H1 (cell line): ENCODE measurements at regions not wholly inside any gene's neighbourhood (a gene's known extent, or its start where the extent isn't known, plus 50 kb on each side); places are given as distances from the start of the nearest gene placed in this dataset.

Source experiments
- CTCF ChIA-PET: fragments of 300-600 bp; sonication (Branson Sonifier 250); formaldehyde crosslinking; loops from one replicate; lab custom pipeline; 2021; ENCODE audit not compliant: partially characterized antibody; lab: Charles Lee
- POLR2A ChIA-PET: fragments of 300-600 bp; sonication (Branson Sonifier 250); formaldehyde crosslinking; loops from one replicate; lab custom pipeline; 2021; ENCODE audit warnings: inconsistent platforms; ENCODE audit not compliant: partially characterized antibody; lab: Charles Lee
- DNase-seq, 2 experiments: peaks; one replicate each; pipeline versions ENCODE4 v3.0.0 to v3.0.0-alpha.2; 2010 to 2022; ENCODE audit warnings: low spot score in 2 of 2, low read depth in 1 of 2, mixed read lengths in 1 of 2
- FAIRE-seq: peaks from 2 replicates; lab custom pipeline; 2011; peaks lifted over from hg19 to GRCh38; lab: Jason Lieb, UNC
- H2AFZ ChIP-seq: 2 replicates; pipeline ENCODE4 v1.8.1; 2012; ENCODE audit warnings: low read length, inconsistent platforms
- H2AK5ac ChIP-seq: 2 replicates; pipeline ENCODE4 v1.6.1; 2013; ENCODE audit warnings: low read depth, low read length
- H2BK120ac ChIP-seq: replicated peaks from 2 replicates; pipeline ENCODE3; 2013; ENCODE audit warnings: low read depth, low read length, inconsistent platforms
- H2BK12ac ChIP-seq: 2 replicates; pipeline ENCODE4 v1.6.1; 2013; ENCODE audit warnings: low read depth, low read length
- H2BK15ac ChIP-seq: 2 replicates; pipeline ENCODE4 v1.6.1; 2013; ENCODE audit warnings: low read length
- H2BK20ac ChIP-seq: 2 replicates; pipeline ENCODE4 v1.6.1; 2013; ENCODE audit warnings: low read length
- H2BK5ac ChIP-seq: 2 replicates; pipeline ENCODE4 v1.6.1; 2013; ENCODE audit warnings: low read depth, low read length
- H3K14ac ChIP-seq: 2 replicates; pipeline ENCODE4 v1.6.1; 2013; ENCODE audit warnings: inconsistent platforms; ENCODE audit not compliant: insufficient read length
- H3K18ac ChIP-seq: 2 replicates; pipeline ENCODE4 v1.6.1; 2013; ENCODE audit warnings: low read length; ENCODE audit errors: extremely low read depth
- H3K23ac ChIP-seq: 2 replicates; pipeline ENCODE4 v1.6.1; 2013; ENCODE audit warnings: inconsistent platforms; ENCODE audit not compliant: insufficient read length
- H3K23me2 ChIP-seq: 2 replicates; pipeline ENCODE4 v1.6.1; 2013; ENCODE audit warnings: low read depth, low read length
- H3K27ac ChIP-seq: 2 replicates; pipeline ENCODE4 v1.6.1; 2011; ENCODE audit warnings: low read depth, low read length, inconsistent platforms
- H3K27me3 ChIP-seq, 4 experiments: replicated peaks in 1 of 4; 1 replicate in 1 of 4; 2 replicates in 3 of 4; pipeline versions ENCODE4 v1.6.1 to v1.8.1; 2011 to 2013; ENCODE audit warnings: low read length in 3 of 4, mild to moderate bottlenecking in 3 of 4, inconsistent platforms in 2 of 4, mixed read lengths in 2 of 4, moderate library complexity in 1 of 4; ENCODE audit not compliant: control insufficient read depth in 3 of 4, insufficient read depth in 3 of 4; ENCODE audit errors: extremely low read depth in 1 of 4
- H3K36me3 ChIP-seq, 4 experiments: 2 replicates each; pipeline versions ENCODE4 v1.6.1 to v1.8.1; 2011 to 2013; ENCODE audit warnings: mild to moderate bottlenecking in 4 of 4, low read length in 3 of 4, moderate library complexity in 2 of 4, control low read depth in 1 of 4, inconsistent platforms in 1 of 4; ENCODE audit not compliant: insufficient read depth in 4 of 4, control insufficient read depth in 2 of 4
- H3K4ac ChIP-seq: replicated peaks from 2 replicates; pipeline ENCODE3; 2013; ENCODE audit warnings: low read length, low read depth, mixed read lengths, inconsistent platforms; ENCODE audit not compliant: insufficient read length
- H3K4me1 ChIP-seq, 4 experiments: replicated peaks in 1 of 4; 1 replicate in 1 of 4; 2 replicates in 3 of 4; pipeline versions ENCODE4 v1.6.1 to v1.8.1; 2011 to 2013; ENCODE audit warnings: low read length in 3 of 4, inconsistent platforms in 2 of 4, mixed read lengths in 1 of 4; ENCODE audit not compliant: insufficient read depth in 4 of 4, control insufficient read depth in 3 of 4
- H3K4me2 ChIP-seq, 2 experiments: 2 replicates each; pipeline versions ENCODE4 v1.6.1 to v1.8.1; 2011 to 2013; ENCODE audit warnings: low read depth in 2 of 2, low read length in 2 of 2, control low read depth in 1 of 2, inconsistent platforms in 1 of 2, mild to moderate bottlenecking in 1 of 2; ENCODE audit not compliant: insufficient read depth in 1 of 2
- H3K4me3 ChIP-seq, 4 experiments: fragments of 200-600, 300-600 bp in 1 of 4; sonication (generic), shearing (Covaris generic), sonication (Bioruptor Twin) in 1 of 4; 2 replicates each; pipeline versions ENCODE4 v1.5.1 to v1.8.1; 2011 to 2016; ENCODE audit warnings: low read length in 4 of 4, low read depth in 3 of 4, control low read depth in 2 of 4, inconsistent platforms in 2 of 4, mild to moderate bottlenecking in 2 of 4, mixed read lengths in 1 of 4, moderate library complexity in 1 of 4; ENCODE audit not compliant: insufficient read depth in 2 of 4; ENCODE audit errors: extremely low read depth in 1 of 4
- H3K56ac ChIP-seq: replicated peaks from 2 replicates; pipeline ENCODE3; 2013; ENCODE audit warnings: low read depth, mild to moderate bottlenecking, mixed read lengths, low read length, inconsistent platforms; ENCODE audit not compliant: insufficient read length
- H3K79me1 ChIP-seq: 2 replicates; pipeline ENCODE4 v1.6.1; 2013; ENCODE audit warnings: low read depth, low read length, control low read depth
- H3K79me2 ChIP-seq, 2 experiments: 2 replicates each; pipeline versions ENCODE4 v1.6.1 to v1.8.1; 2012 to 2013; ENCODE audit warnings: low read length in 2 of 2, mild to moderate bottlenecking in 2 of 2, inconsistent platforms in 1 of 2; ENCODE audit not compliant: insufficient read depth in 2 of 2, control insufficient read depth in 1 of 2
- H3K9ac ChIP-seq, 4 experiments: replicated peaks in 1 of 4; 1 replicate in 1 of 4; 2 replicates in 3 of 4; pipeline versions ENCODE4 v1.6.1 to v1.8.1; 2011 to 2013; ENCODE audit warnings: low read depth in 3 of 4, low read length in 3 of 4, control low read depth in 2 of 4, mild to moderate bottlenecking in 2 of 4, moderate library complexity in 2 of 4, inconsistent platforms in 1 of 4; ENCODE audit errors: extremely low read depth in 1 of 4
- H3K9me3 ChIP-seq, 2 experiments: 2 replicates each; pipeline versions ENCODE4 v1.6.1 to v1.8.1; 2012 to 2013; ENCODE audit warnings: mild to moderate bottlenecking in 2 of 2, moderate library complexity in 2 of 2, control low read depth in 1 of 2, inconsistent platforms in 1 of 2, low read depth in 1 of 2, low read length in 1 of 2, mixed read lengths in 1 of 2; ENCODE audit not compliant: insufficient read depth in 2 of 2
- H4K20me1 ChIP-seq, 2 experiments: replicated peaks in 1 of 2; 2 replicates each; pipeline versions ENCODE3 to v1.8.1; 2011 to 2013; ENCODE audit warnings: inconsistent platforms in 2 of 2, low read length in 2 of 2, mild to moderate bottlenecking in 1 of 2; ENCODE audit not compliant: insufficient read depth in 2 of 2, control insufficient read depth in 1 of 2
- H4K5ac ChIP-seq: 2 replicates; pipeline ENCODE4 v1.6.1; 2013; ENCODE audit warnings: low read length, low read depth, mixed read lengths, inconsistent platforms; ENCODE audit not compliant: insufficient read length
- H4K8ac ChIP-seq: 2 replicates; pipeline ENCODE4 v1.8.0; 2013; ENCODE audit warnings: mild to moderate bottlenecking, moderate library complexity, low read length, inconsistent platforms; ENCODE audit not compliant: insufficient read depth; ENCODE audit errors: extremely low read depth
- H4K91ac ChIP-seq: replicated peaks from 2 replicates; pipeline ENCODE3; 2013; ENCODE audit warnings: low read length, mixed read lengths, inconsistent platforms; ENCODE audit not compliant: insufficient read length
- BCL11A ChIP-seq, 2 experiments: IDR thresholded peaks; one replicate each; pipeline ENCODE4 v1.6.1; 2011; ENCODE audit warnings: low read depth in 2 of 2, low read length in 2 of 2, mild to moderate bottlenecking in 2 of 2
- CBX8 ChIP-seq: fragments of 300-800, 300-1000 bp; sonication (generic); IDR thresholded peaks from 2 replicates; pipeline ENCODE4 v1.7.1; 2016; ENCODE audit warnings: low read depth, low read length, borderline replicate concordance
- CHD1 ChIP-seq: IDR thresholded peaks from 2 replicates; pipeline ENCODE4 v1.6.1; 2012; ENCODE audit warnings: low read depth, low read length, improper control_type of control experiment
- E2F6 ChIP-seq: IDR thresholded peaks from 2 replicates; pipeline ENCODE4 v1.6.1; 2012; ENCODE audit warnings: inconsistent platforms
- GTF2F1 ChIP-seq: IDR thresholded peaks from 2 replicates; pipeline ENCODE4 v1.6.1; 2012; ENCODE audit warnings: low read depth, low read length, improper control_type of control experiment, borderline replicate concordance
- KDM5A ChIP-seq: fragments of 200-600 bp; IDR thresholded peaks from 2 replicates; pipeline ENCODE4 v1.7.1; 2012; ENCODE audit warnings: mild to moderate bottlenecking, low read length, inconsistent platforms, mixed read lengths
- PHF8 ChIP-seq: fragments of 200-600 bp; sonication (generic); conservative IDR thresholded peaks from 2 replicates; pipeline ENCODE4 v1.7.1; 2012; ENCODE audit warnings: low read depth, mild to moderate bottlenecking, inconsistent platforms, low read length, moderate library complexity
- RXRA ChIP-seq: IDR thresholded peaks from 2 replicates; pipeline ENCODE4 v1.6.1; 2011; ENCODE audit warnings: low read depth, mild to moderate bottlenecking, low read length, moderate library complexity; ENCODE audit not compliant: insufficient read depth
- YY1 ChIP-seq: IDR thresholded peaks from 2 replicates; pipeline ENCODE4 v1.6.1; 2011; ENCODE audit warnings: low read depth, mild to moderate bottlenecking, low read length
- WGBS, 2 experiments: shearing (Covaris generic) in 1 of 2; methylation state at CpG; one replicate each; pipeline versions ENCODE4 v1.1.6 to v1.1.7; 2013 to 2015; ENCODE audit warnings: low lambda C conversion rate in 2 of 2, mixed read lengths in 2 of 2, inconsistent platforms in 1 of 2, low coverage in 1 of 2, missing lambda C conversion rate in 1 of 2; ENCODE audit not compliant: insufficient replicate concordance in 2 of 2, insufficient coverage in 1 of 2, insufficient read length in 1 of 2; ENCODE audit errors: extremely low coverage in 1 of 2, missing lambda C conversion rate in 1 of 2; 5-methylcytosine and 5-hydroxymethylcytosine counted together

GRCh38 chrX:33970028-33970967 lies 161.8 kb downstream of the FAM47A start:
- H3K36me3 ChIP-seq: no peaks in the 10 kb centered on the region
- H2BK15ac ChIP-seq: no peak overlapping the region
- no peak overlapping the region for H2BK20ac ChIP-seq
- no peak overlapping the region for H2BK5ac ChIP-seq
- H3K4me1 ChIP-seq: peaks cover 0 to 7% (median 3%) of the 10 kb centered on the region in 4 experiments; a peak in 5 of 7 replicates
- H4K20me1 ChIP-seq: no peaks in the 10 kb centered on the region
- no peak overlapping the region for H3K18ac ChIP-seq
- no peak overlapping the region for H3K27ac ChIP-seq
- 86% methylated on average over 1 of the region's 3 CpGs; no CpG with 5 or more reads in 1 of the 2 experiments for WGBS, 2 experiments
- CTCF ChIA-PET: no interaction called here
- FAIRE-seq: no peak
- no peak overlapping the region for H2AK5ac ChIP-seq
- no peak overlapping the region for H2AFZ ChIP-seq
- no peak overlapping the region for H3K9ac ChIP-seq
- POLR2A ChIA-PET: interaction anchor here (0.6 kb wide), 1 partner anchor 165 kb away, joined by 3 read pairs; no protein-coding TSS in a partner anchor
- no peaks in the 10 kb centered on the region for H3K27me3 ChIP-seq
- no peaks in the 10 kb centered on the region for H3K79me2 ChIP-seq
- no peak overlapping the region for H3K56ac ChIP-seq
- no peaks in the 10 kb centered on the region for H3K23me2 ChIP-seq
- no peak overlapping the region for H3K4me2 ChIP-seq
- no peak overlapping the region for H3K4ac ChIP-seq
- H4K8ac ChIP-seq: peak overlapping the region; percentile 68
- H3K9me3 ChIP-seq: no peaks in the 10 kb centered on the region
- no peak for TF ChIP-seq GTF2F1
- no peak for TF ChIP-seq YY1
- TF ChIP-seq KDM5A: no peak
- no peak for TF ChIP-seq E2F6
- TF ChIP-seq CBX8: no peak
- no peak for TF ChIP-seq CHD1
- no peak for TF ChIP-seq RXRA
- TF ChIP-seq PHF8: no peak
- TF ChIP-seq BCL11A (IDR thresholded peaks at IDR 0.05; ENCODE audit: low read depth in 2 of 2, low read length in 2 of 2): no peak
- no peak overlapping the region for H3K23ac ChIP-seq
- H3K14ac ChIP-seq: no peak overlapping the region
- H4K91ac ChIP-seq: no peak overlapping the region
- H3K4me3 ChIP-seq: no peak overlapping the region
- no peaks in the 10 kb centered on the region for H3K79me1 ChIP-seq
- no peak for DNase-seq
- no peak overlapping the region for H4K5ac ChIP-seq
- H2BK120ac ChIP-seq: no peak overlapping the region
- no peak overlapping the region for H2BK12ac ChIP-seq
